GM12878 (cell line): ENCODE measurements at regions not wholly inside any gene's neighbourhood (a gene's known extent, or its start where the extent isn't known, plus 50 kb on each side); places are given as distances from the start of the nearest gene placed in this dataset.

ENCODE experiments used
- ATAC-seq: fragments of 200-7000 bp; cut with Tn5 transposase; 3 replicates; pipeline ENCODE4 v1.9.1; 2020; ENCODE audit warnings: mild to moderate bottlenecking, moderate library complexity
- BruUV-seq: library from RNA; stranded (reverse); fragments of 400-500 nt; replicated peaks from 2 replicates; lab custom pipeline; 2021; lab: Mats Ljungman, UMichigan
- CTCF ChIA-PET: fragments of 300-600 bp; sonication (Branson Sonifier 250); formaldehyde crosslinking; extraction: SDS; loops from one replicate; lab custom pipeline; 2021; ENCODE audit warnings: inconsistent platforms; lab: Yijun Ruan, JAX
- POLR2A ChIA-PET: fragments of 350-600 bp; formaldehyde crosslinking; extraction: SDS; loops from one replicate; lab custom pipeline; 2021; ENCODE audit warnings: inconsistent platforms; lab: Charles Lee
- RAD21 ChIA-PET: fragments of 300-600 bp; sonication (Branson Sonifier 250); formaldehyde crosslinking; loops from one replicate; lab custom pipeline; 2023; ENCODE audit warnings: antibody characterized with exemption; ENCODE audit not compliant: unreplicated experiment; lab: Charles Lee
- SMC1A ChIA-PET: fragments of 300-600 bp; sonication (Branson Sonifier 250); formaldehyde crosslinking; loops from one replicate; lab custom pipeline; 2023; ENCODE audit not compliant: unreplicated experiment, uncharacterized antibody; lab: Charles Lee
- DNase-seq: peaks from one replicate; pipeline ENCODE4 v3.0.0-alpha.2; 2011; ENCODE audit warnings: low read depth, low spot score
- FAIRE-seq: peaks from 3 replicates; lab custom pipeline; 2011; peaks lifted over from hg19 to GRCh38; lab: Jason Lieb, UNC
- H2AFZ ChIP-seq: 2 replicates; pipeline ENCODE4 v1.6.0; 2011; ENCODE audit warnings: low read depth, low read length, control low read depth; ENCODE audit not compliant: control insufficient read depth
- H3K27ac ChIP-seq: 2 replicates; pipeline ENCODE4 v1.5.1; 2011; ENCODE audit warnings: control low read depth; ENCODE audit not compliant: control insufficient read depth, insufficient read depth
- H3K27me3 ChIP-seq, 2 experiments: replicated peaks in 1 of 2; 2 replicates each; pipeline versions ENCODE4 v1.6.0 to v1.6.1; 2011; ENCODE audit warnings: low read length in 1 of 2; ENCODE audit not compliant: control insufficient read depth in 2 of 2, insufficient read depth in 2 of 2
- H3K36me3 ChIP-seq, 2 experiments: 2 replicates each; pipeline ENCODE4 v1.5.1; 2011; ENCODE audit warnings: low read length in 1 of 2; ENCODE audit not compliant: control insufficient read depth in 2 of 2, insufficient read depth in 2 of 2
- H3K4me1 ChIP-seq: 2 replicates; pipeline ENCODE4 v1.6.1; 2011; ENCODE audit warnings: mild to moderate bottlenecking, low read length, moderate library complexity, mixed read lengths; ENCODE audit not compliant: control insufficient read depth, insufficient read depth
- H3K4me2 ChIP-seq: 2 replicates; pipeline ENCODE4 v1.6.0; 2011; ENCODE audit warnings: control low read depth; ENCODE audit not compliant: control insufficient read depth, insufficient read depth
- H3K4me3 ChIP-seq: fragments of 200-600 bp; sonication (generic); 2 replicates; pipeline ENCODE4 v1.5.1; 2016
- H3K79me2 ChIP-seq: 2 replicates; pipeline ENCODE4 v1.6.0; 2011; ENCODE audit warnings: low read length; ENCODE audit not compliant: control insufficient read depth, insufficient read depth
- H3K9ac ChIP-seq: 2 replicates; pipeline ENCODE4 v1.8.0; 2011; ENCODE audit warnings: low read length, control low read depth, mixed read lengths; ENCODE audit not compliant: control insufficient read depth, insufficient read depth
- H3K9me3 ChIP-seq: replicated peaks from 3 replicates; pipeline ENCODE4 v1.5.1; 2011; ENCODE audit warnings: mild to moderate bottlenecking, low read length; ENCODE audit not compliant: control insufficient read depth, insufficient read depth
- H4K20me1 ChIP-seq: 2 replicates; pipeline ENCODE4 v1.6.0; 2011; ENCODE audit not compliant: control insufficient read depth, insufficient read depth
- CREB1 ChIP-seq: IDR thresholded peaks from 2 replicates; pipeline ENCODE4 v1.6.1; 2012; ENCODE audit warnings: low read depth, mild to moderate bottlenecking, inconsistent platforms
- ETV6 ChIP-seq, 2 experiments: fragments of 450-650 bp in 1 of 2; IDR thresholded peaks in 1 of 2; conservative IDR thresholded peaks in 1 of 2; 2 replicates each; pipeline ENCODE4 v1.6.1; 2014; ENCODE audit warnings: antibody characterized with exemption in 1 of 2, borderline replicate concordance in 1 of 2, low read depth in 1 of 2, mild to moderate bottlenecking in 1 of 2, moderate library complexity in 1 of 2
- FOXK2 ChIP-seq: fragments of 450-650 bp; IDR thresholded peaks from 2 replicates; pipeline ENCODE4 v1.6.1; 2017; ENCODE audit warnings: mild to moderate bottlenecking, moderate library complexity
- HSF1 ChIP-seq: fragments of 150-350 bp; IDR thresholded peaks from 2 replicates; pipeline ENCODE4 v1.6.1; 2014; ENCODE audit warnings: mild to moderate bottlenecking, low read depth, low read length
- IKZF2 ChIP-seq, 2 experiments: fragments of 450-650 bp; IDR thresholded peaks; 2 replicates each; pipeline ENCODE4 v1.6.1; 2017; ENCODE audit warnings: mild to moderate bottlenecking in 2 of 2, moderate library complexity in 2 of 2
- KLF5 ChIP-seq: fragments of 450-650 bp; IDR thresholded peaks from 2 replicates; pipeline ENCODE4 v1.6.1; 2014; ENCODE audit warnings: mild to moderate bottlenecking; ENCODE audit not compliant: partially characterized antibody
- LARP7 ChIP-seq: fragments of 450-650 bp; IDR thresholded peaks from 2 replicates; pipeline ENCODE4 v1.6.1; 2017; ENCODE audit warnings: mild to moderate bottlenecking
- MEF2A ChIP-seq: IDR thresholded peaks from 2 replicates; pipeline ENCODE4 v1.6.1; 2011; ENCODE audit warnings: low read depth, mild to moderate bottlenecking, low read length, moderate library complexity; ENCODE audit not compliant: insufficient read depth
- NFIC ChIP-seq: IDR thresholded peaks from 2 replicates; pipeline ENCODE4 v1.6.1; 2012; ENCODE audit warnings: low read depth, mild to moderate bottlenecking, inconsistent platforms, low read length, moderate library complexity
- RELA ChIP-seq: fragments of 450-650 bp; IDR thresholded peaks from 2 replicates; pipeline ENCODE4 v1.8.0; 2014; ENCODE audit warnings: borderline replicate concordance; ENCODE audit not compliant: partially characterized antibody
- STAT3 ChIP-seq: IDR thresholded peaks from 2 replicates; pipeline ENCODE4 v1.6.1; 2011; ENCODE audit warnings: low read depth, low read length, improper control_type of control experiment
- SUZ12 ChIP-seq: fragments of 200-600 bp; sonication (generic); IDR thresholded peaks from one replicate; pipeline ENCODE4 v1.6.1; 2018; ENCODE audit warnings: antibody characterized with exemption, mild to moderate bottlenecking; ENCODE audit not compliant: unreplicated experiment
- TCF3 ChIP-seq: IDR thresholded peaks from 2 replicates; pipeline ENCODE4 v1.6.1; 2012; ENCODE audit warnings: low read depth, mild to moderate bottlenecking, low read length, borderline replicate concordance; ENCODE audit not compliant: insufficient read depth
- ZSCAN29 ChIP-seq: fragments of 450-650 bp; IDR thresholded peaks from 2 replicates; pipeline ENCODE4 v1.6.1; 2017; ENCODE audit warnings: mild to moderate bottlenecking, moderate library complexity
- WGBS: methylation state at CpG from one replicate; pipeline ENCODE4 v1.1.6; 2016; ENCODE audit warnings: low lambda C conversion rate; ENCODE audit not compliant: insufficient replicate concordance, insufficient coverage; ENCODE audit errors: missing lambda C conversion rate; 5-methylcytosine and 5-hydroxymethylcytosine counted together
- in situ Hi-C: fragments of 300-500 bp; cut with MboI; formaldehyde crosslinking; loops from 9 replicates; pipeline ENCODE4 v1.14.3; 2018; ENCODE audit warnings: mixed read lengths
- intact Hi-C: fragments of 100-400 bp; cut with micrococcal nuclease; formaldehyde crosslinking; loops from one replicate; pipeline ENCODE4 v1.14.2; 2022; ENCODE audit not compliant: unreplicated experiment
- TF ChIP-seq, protein P1 (sequence below): IDR thresholded peaks from 2 replicates; pipeline ENCODE4 v1.6.1; 2012; ENCODE audit warnings: mild to moderate bottlenecking, low read depth, low read length
- TF ChIP-seq, protein P2 (sequence below): IDR thresholded peaks from 2 replicates; pipeline ENCODE4 v1.6.1; 2012; ENCODE audit warnings: low read depth, low read length, improper control_type of control experiment
- TF ChIP-seq, protein P3 (sequence below): fragments of 450-650 bp; IDR thresholded peaks from 2 replicates; pipeline ENCODE4 v1.6.1; 2016; ENCODE audit warnings: mild to moderate bottlenecking

DNA sequence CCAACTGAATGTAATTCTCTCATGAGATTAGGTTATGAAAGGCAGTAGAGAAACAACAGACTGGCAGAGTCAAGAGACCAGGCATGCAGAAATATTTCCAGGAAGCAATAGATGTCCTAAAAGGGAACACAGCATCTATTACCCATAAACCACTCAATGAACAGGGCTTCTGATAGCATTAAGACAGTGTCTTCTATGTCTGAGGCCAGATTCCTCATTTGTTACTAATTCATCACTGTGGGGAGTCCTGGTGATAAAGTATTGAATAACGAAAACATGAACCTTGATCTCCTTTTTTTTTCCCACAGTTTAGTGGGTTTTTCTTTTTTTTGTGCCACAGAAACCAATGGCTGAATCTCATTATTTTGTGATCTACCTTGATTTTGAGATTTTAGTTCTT lies 339.0 kb downstream of the METTL15 start:
- H2AFZ ChIP-seq = no peak overlapping the region
- ChIA-PET POLR2A (no interaction called here), CTCF (no interaction called here), SMC1A (no interaction called here), RAD21 (no interaction called here)
- H3K9ac ChIP-seq = no peak overlapping the region
- WGBS = 65% methylated on average over 1 of the region's 1 CpG
- H3K27ac ChIP-seq = no peak overlapping the region
- FAIRE-seq (no peak), ATAC-seq (no peak), DNase-seq (no peak)
- H3K36me3 ChIP-seq = no peaks in the 10 kb centered on the region
- no peaks in the 10 kb centered on the region for H3K27me3 ChIP-seq
- in situ Hi-C loops = no loop called here
- H3K4me2 ChIP-seq = no peak overlapping the region
- no TSS peak for BruUV-seq
- no peaks in the 10 kb centered on the region for H3K79me2 ChIP-seq
- intact Hi-C loops = no loop called here
- no peaks in the 10 kb centered on the region for H3K9me3 ChIP-seq
- no peaks in the 10 kb centered on the region for H3K4me1 ChIP-seq
- H3K4me3 ChIP-seq = no peak overlapping the region
- no peaks in the 10 kb centered on the region for H4K20me1 ChIP-seq
- TF ChIP-seq STAT3 (no peak), LARP7 (no peak), RELA (no peak), IKZF2 (IDR thresholded peaks at IDR 0.05) (no peak), ETV6 (conservative IDR thresholded peaks at IDR 0.05 in 1 of 2, IDR thresholded peaks at IDR 0.05 in 1 of 2; ENCODE audit: borderline replicate concordance in 1 of 2, low read depth in 1 of 2) (no peak), FOXK2 (no peak), NFIC (no peak), MEF2A (no peak), SUZ12 (no peak), HSF1 (no peak), KLF5 (no peak), CREB1 (no peak), TCF3 (no peak), ZSCAN29 (no peak)
- TF ChIP-seq, protein P1, sequence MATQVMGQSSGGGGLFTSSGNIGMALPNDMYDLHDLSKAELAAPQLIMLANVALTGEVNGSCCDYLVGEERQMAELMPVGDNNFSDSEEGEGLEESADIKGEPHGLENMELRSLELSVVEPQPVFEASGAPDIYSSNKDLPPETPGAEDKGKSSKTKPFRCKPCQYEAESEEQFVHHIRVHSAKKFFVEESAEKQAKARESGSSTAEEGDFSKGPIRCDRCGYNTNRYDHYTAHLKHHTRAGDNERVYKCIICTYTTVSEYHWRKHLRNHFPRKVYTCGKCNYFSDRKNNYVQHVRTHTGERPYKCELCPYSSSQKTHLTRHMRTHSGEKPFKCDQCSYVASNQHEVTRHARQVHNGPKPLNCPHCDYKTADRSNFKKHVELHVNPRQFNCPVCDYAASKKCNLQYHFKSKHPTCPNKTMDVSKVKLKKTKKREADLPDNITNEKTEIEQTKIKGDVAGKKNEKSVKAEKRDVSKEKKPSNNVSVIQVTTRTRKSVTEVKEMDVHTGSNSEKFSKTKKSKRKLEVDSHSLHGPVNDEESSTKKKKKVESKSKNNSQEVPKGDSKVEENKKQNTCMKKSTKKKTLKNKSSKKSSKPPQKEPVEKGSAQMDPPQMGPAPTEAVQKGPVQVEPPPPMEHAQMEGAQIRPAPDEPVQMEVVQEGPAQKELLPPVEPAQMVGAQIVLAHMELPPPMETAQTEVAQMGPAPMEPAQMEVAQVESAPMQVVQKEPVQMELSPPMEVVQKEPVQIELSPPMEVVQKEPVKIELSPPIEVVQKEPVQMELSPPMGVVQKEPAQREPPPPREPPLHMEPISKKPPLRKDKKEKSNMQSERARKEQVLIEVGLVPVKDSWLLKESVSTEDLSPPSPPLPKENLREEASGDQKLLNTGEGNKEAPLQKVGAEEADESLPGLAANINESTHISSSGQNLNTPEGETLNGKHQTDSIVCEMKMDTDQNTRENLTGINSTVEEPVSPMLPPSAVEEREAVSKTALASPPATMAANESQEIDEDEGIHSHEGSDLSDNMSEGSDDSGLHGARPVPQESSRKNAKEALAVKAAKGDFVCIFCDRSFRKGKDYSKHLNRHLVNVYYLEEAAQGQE = no peak
- TF ChIP-seq, protein P2, sequence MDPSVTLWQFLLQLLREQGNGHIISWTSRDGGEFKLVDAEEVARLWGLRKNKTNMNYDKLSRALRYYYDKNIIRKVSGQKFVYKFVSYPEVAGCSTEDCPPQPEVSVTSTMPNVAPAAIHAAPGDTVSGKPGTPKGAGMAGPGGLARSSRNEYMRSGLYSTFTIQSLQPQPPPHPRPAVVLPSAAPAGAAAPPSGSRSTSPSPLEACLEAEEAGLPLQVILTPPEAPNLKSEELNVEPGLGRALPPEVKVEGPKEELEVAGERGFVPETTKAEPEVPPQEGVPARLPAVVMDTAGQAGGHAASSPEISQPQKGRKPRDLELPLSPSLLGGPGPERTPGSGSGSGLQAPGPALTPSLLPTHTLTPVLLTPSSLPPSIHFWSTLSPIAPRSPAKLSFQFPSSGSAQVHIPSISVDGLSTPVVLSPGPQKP = no peak
- TF ChIP-seq, protein P3, sequence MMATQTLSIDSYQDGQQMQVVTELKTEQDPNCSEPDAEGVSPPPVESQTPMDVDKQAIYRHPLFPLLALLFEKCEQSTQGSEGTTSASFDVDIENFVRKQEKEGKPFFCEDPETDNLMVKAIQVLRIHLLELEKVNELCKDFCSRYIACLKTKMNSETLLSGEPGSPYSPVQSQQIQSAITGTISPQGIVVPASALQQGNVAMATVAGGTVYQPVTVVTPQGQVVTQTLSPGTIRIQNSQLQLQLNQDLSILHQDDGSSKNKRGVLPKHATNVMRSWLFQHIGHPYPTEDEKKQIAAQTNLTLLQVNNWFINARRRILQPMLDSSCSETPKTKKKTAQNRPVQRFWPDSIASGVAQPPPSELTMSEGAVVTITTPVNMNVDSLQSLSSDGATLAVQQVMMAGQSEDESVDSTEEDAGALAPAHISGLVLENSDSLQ = no peak
